ENCODE measurements at regions not wholly inside any gene's neighbourhood (a gene's known extent, or its start where the extent isn't known, plus 50 kb on each side); places are given as distances from the start of the nearest gene placed in this dataset.

GRCh38 chr12:17077594-17077993 lies 471.6 kb upstream of the LMO3 start:
- ChIA-PET CTCF (no interaction called here), POLR2A (no interaction called here)
- no peaks in the 10 kb centered on the region for H3K36me3 Mint-ChIP-seq
- H3K9me3 Mint-ChIP-seq = no peaks in the 10 kb centered on the region
- no peak for DNase-seq (ENCODE audit: low spot score)
- peaks cover 14% of the 10 kb centered on the region for H3K4me1 Mint-ChIP-seq
- TF ChIP-seq ATF6 (CRISPR knock-in tag; IDR thresholded peaks at IDR 0.05) (no peak), ZBTB21 (CRISPR knock-in tag; IDR thresholded peaks at IDR 0.05; ENCODE audit: borderline replicate concordance) (no peak), ZNF138 (CRISPR knock-in tag; conservative IDR thresholded peaks at IDR 0.05) (no peak), ZNF232 (CRISPR knock-in tag; IDR thresholded peaks at IDR 0.05) (no peak), PREB (CRISPR knock-in tag; IDR thresholded peaks at IDR 0.05; ENCODE audit: borderline replicate concordance) (no peak), ZNF512 (CRISPR knock-in tag; IDR thresholded peaks at IDR 0.05; ENCODE audit: borderline replicate concordance) (no peak), USF2 (CRISPR knock-in tag; IDR thresholded peaks at IDR 0.05) (no peak), AFF4 (CRISPR knock-in tag; IDR thresholded peaks at IDR 0.05; ENCODE audit: borderline replicate concordance) (no peak), CREB1 (CRISPR knock-in tag; IDR thresholded peaks at IDR 0.05) (no peak), PRRX2 (CRISPR knock-in tag; IDR thresholded peaks at IDR 0.05) (no peak), ZBTB43 (CRISPR knock-in tag; IDR thresholded peaks at IDR 0.05) (no peak), ZNF317 (CRISPR knock-in tag; IDR thresholded peaks at IDR 0.05; ENCODE audit: borderline replicate concordance, low read depth) (no peak), ESRRA (CRISPR knock-in tag; IDR thresholded peaks at IDR 0.05; ENCODE audit: borderline replicate concordance) (no peak), SMAD3 (CRISPR knock-in tag; IDR thresholded peaks at IDR 0.05; ENCODE audit: borderline replicate concordance) (no peak), GRHL2 (CRISPR knock-in tag; IDR thresholded peaks at IDR 0.05; ENCODE audit: insufficient replicate concordance, severe bottlenecking) (no peak), ATF3 (CRISPR knock-in tag; conservative IDR thresholded peaks at IDR 0.05) (no peak), GTF2I (CRISPR knock-in tag; conservative IDR thresholded peaks at IDR 0.05) (no peak)
- TF ChIP-seq, protein P1, sequence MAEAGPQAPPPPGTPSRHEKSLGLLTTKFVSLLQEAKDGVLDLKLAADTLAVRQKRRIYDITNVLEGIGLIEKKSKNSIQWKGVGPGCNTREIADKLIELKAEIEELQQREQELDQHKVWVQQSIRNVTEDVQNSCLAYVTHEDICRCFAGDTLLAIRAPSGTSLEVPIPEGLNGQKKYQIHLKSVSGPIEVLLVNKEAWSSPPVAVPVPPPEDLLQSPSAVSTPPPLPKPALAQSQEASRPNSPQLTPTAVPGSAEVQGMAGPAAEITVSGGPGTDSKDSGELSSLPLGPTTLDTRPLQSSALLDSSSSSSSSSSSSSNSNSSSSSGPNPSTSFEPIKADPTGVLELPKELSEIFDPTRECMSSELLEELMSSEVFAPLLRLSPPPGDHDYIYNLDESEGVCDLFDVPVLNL (CRISPR knock-in tag; IDR thresholded peaks at IDR 0.05; ENCODE audit: borderline replicate concordance, low read depth) = no peak
- no peak for ATAC-seq
- H3K27ac Mint-ChIP-seq = no peak overlapping the region
- H3K27me3 Mint-ChIP-seq (ENCODE audit: low read depth) = no peaks in the 10 kb centered on the region
- no peak overlapping the region for H3K4me3 Mint-ChIP-seq
